ENCODE measurements at regions not wholly inside any gene's neighbourhood (a gene's known extent, or its start where the extent isn't known, plus 50 kb on each side); places are given as distances from the start of the nearest gene placed in this dataset.

DNA sequence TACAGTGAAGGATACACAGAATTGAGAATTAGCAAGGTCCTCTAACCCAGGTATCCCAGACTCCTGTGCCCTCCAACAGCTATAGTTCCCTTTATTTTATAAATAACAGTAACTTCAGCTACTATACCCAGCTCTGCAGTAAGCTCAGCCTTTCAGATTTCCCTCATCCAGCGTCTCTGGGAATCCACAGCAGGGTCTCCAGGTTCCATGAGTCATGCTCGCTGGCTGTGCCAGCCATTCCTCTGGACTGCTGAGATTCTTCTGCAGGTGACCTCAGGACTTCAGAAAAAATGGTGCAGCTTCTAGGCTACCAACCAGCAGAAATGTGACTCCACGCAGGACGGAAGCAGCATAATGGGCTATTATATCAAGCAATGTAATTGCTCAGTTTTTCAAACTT, 419.3 kb downstream of the ZNF516 start:
- Histone ChIP-seq H3K9me3 (replicated peaks) (no peaks in the 10 kb centered on the region), H3K4me1 (no peaks in the 10 kb centered on the region), H3K36me3 (no peaks in the 10 kb centered on the region), H3K27me3 (no peaks in the 10 kb centered on the region), H3K4me3 (no peak overlapping the region), H3K27ac (no peak overlapping the region)
- DNase-seq: no peak

DNA sequence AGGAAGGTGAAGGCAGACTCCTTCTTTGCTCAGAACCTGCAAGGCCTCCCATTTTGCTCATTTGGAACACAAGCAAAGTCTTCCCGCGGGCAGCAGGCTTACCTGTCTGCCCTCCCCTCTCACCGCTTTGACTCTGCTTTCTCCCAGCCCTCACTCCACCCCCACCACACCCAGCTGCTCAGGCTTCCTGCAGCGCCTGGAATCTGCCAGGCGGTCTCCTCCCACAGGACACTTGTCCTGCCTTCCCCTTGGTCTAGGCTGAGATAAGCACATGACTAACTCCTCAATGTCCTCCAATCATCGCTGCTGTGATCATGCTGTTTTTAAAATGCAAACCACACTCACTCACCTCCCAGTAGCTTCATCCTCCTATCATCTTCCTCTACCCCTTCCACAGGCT, 430.0 kb downstream of the ZNF516 start:
- H3K4me1 ChIP-seq: no peaks in the 10 kb centered on the region
- H3K27ac ChIP-seq: no peak overlapping the region
- no peaks in the 10 kb centered on the region for H3K36me3 ChIP-seq
- DNase-seq: peak in 1 of 2 experiments; percentile 1
- no peak overlapping the region for H3K4me3 ChIP-seq
- H3K9me3 ChIP-seq (replicated peaks): no peaks in the 10 kb centered on the region
- no peaks in the 10 kb centered on the region for H3K27me3 ChIP-seq

DNA sequence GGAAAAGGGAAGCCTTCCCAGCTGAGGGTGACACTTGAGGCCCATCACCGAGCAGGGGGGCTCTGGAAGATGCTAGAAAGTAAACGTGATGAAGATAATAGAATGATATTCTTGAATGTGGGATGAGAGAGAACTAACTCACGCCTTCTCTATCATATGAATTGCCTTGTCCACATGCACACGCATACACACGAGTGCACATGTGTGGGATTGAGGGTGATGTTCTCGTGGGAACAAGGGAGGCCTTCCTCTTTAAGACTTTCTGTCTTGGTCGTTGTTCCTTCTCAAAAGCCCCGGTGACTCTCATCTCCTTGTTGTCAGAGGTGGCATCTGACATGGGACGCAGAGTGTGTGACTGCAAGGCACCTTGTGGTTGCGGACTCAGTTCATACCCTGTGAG, 436.9 kb downstream of the ZNF516 start:
- Histone ChIP-seq H3K27ac (no peak overlapping the region), H3K27me3 (no peaks in the 10 kb centered on the region), H3K36me3 (no peaks in the 10 kb centered on the region), H3K4me3 (no peak overlapping the region), H3K9me3 (replicated peaks) (no peaks in the 10 kb centered on the region), H3K4me1 (no peaks in the 10 kb centered on the region)
- DNase-seq: no peak

DNA sequence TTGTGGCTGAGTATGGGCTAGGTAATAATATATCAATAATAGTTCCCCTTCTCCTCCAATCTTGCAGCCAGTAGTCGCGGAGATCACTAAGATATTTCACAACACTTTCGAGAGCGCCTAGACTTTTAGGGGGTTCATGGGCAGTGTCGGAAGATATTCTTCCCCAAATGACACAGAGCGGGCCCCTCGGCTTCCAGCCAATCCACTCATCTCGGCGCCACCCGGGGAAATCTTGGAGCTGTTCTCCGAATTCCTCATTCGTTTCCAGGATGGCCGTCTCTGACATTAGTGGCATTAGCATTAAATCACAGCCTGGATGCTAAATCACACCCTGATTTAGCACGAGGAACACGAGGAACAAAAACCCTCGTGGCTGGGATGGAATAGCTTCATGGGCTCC, 437.7 kb downstream of the ZNF516 start:
- H3K27me3 ChIP-seq: no peaks in the 10 kb centered on the region
- no peaks in the 10 kb centered on the region for H3K9me3 ChIP-seq (replicated peaks)
- no peak overlapping the region for H3K27ac ChIP-seq
- H3K4me3 ChIP-seq: no peak overlapping the region
- H3K36me3 ChIP-seq: no peaks in the 10 kb centered on the region
- DNase-seq: no peak
- no peaks in the 10 kb centered on the region for H3K4me1 ChIP-seq

DNA sequence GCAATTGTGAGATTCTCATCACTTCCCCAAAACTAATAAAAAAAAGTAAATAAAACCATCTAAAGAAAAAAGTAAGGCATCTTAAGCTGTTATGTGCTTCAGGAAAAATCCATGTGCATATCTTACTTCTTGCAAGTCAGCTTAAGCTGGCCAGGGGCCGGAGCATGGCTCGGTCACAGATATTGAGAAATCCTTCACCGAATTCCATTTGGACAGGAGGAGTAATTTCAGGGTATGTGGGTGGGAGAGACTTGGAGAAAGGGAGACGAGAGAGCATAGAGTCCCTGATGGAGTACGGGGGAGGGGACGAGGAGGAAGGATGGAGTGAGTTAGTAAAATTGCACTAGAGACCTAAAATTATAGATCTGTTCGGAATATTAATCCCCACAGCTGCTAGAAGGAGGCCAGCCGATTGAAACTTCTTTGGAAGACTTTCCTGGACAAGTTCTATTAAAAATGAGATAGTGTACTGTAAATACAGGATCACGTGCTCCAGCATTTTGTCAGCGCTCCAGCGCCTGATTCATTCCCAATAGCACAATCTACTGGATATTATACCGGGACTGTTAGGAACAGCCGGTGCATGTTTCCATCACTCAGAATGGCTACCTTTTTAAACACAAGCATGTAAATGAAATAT, 438.5 kb downstream of the ZNF516 start:
- no peak overlapping the region for H3K27ac ChIP-seq

DNA sequence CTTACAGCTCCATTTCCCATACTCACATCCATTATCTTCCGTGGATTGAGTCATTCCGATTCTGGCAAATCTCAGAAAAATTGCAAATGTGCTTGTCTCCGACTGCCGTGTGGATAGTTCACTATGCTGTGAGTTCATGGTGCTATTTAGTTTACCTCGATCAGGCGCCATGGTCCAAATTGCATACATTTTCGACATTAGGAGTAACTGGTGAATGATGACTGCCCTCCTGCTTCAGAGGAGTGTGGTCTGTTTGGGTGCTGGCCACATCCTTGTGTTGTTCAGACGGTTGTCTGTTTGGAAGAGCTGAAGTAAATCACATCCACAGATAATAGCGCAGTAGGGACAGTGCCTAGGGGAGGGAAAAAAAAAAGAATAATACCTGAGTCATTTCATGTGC, 439.5 kb downstream of the ZNF516 start:
- no peaks in the 10 kb centered on the region for H3K4me1 ChIP-seq
- H3K9me3 ChIP-seq (replicated peaks): no peaks in the 10 kb centered on the region
- no peaks in the 10 kb centered on the region for H3K36me3 ChIP-seq
- H3K4me3 ChIP-seq: no peak overlapping the region
- no peak for DNase-seq
- H3K27ac ChIP-seq: no peak overlapping the region
- no peaks in the 10 kb centered on the region for H3K27me3 ChIP-seq

More for the DNA sequence above, 438.5 kb downstream of the ZNF516 start:
- Histone ChIP-seq H3K36me3 (no peaks in the 10 kb centered on the region), H3K27me3 (no peaks in the 10 kb centered on the region), H3K4me1 (no peaks in the 10 kb centered on the region), H3K9me3 (replicated peaks) (no peaks in the 10 kb centered on the region), H3K4me3 (no peak overlapping the region)
- DNase-seq: no peak

DNA sequence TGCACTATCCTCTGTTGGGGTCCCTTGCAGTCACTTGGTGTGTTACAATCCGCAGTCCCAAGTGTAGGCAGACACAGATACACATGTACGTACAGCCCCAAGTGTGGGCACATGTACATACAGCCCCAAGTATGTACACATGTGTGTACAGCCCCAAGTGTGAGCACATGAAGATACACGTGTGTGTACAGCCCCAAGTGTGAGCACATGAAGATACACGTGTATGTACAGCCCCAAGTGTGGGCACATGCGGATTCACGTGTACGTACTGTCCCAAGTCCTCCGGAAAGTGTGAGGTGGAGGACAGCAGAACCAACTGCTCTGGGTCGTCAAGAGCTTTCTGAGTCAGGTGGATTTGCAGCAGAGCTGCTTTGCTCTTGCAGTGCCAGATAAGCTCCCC, 440.0 kb downstream of the ZNF516 start:
- Histone ChIP-seq H3K4me3 (no peak overlapping the region), H3K27me3 (no peaks in the 10 kb centered on the region), H3K9me3 (replicated peaks) (no peaks in the 10 kb centered on the region), H3K27ac (no peak overlapping the region), H3K36me3 (no peaks in the 10 kb centered on the region), H3K4me1 (no peaks in the 10 kb centered on the region)
- no peak for DNase-seq

DNA sequence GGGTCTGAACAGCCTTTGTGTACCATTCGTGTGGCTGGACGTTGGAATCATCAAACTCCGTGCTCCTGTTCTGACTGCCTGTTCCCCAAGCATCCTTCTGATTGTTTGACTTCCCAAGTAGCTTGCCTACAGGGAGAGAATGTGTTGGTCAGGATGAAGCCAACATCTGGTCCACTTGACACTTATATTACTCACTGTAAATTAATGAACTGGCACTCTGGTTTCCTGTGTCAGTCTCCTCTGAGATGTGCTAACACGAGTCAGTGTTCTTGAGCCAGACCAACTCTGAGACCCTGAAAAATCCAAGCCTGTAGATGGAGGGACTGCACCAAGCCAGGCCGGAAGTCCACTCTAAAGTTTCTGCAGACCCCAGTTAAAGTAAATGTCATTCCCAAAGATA, 440.9 kb downstream of the ZNF516 start:
- H3K9me3 ChIP-seq (replicated peaks): no peaks in the 10 kb centered on the region
- no peak for DNase-seq
- no peaks in the 10 kb centered on the region for H3K4me1 ChIP-seq
- H3K4me3 ChIP-seq: no peak overlapping the region
- no peaks in the 10 kb centered on the region for H3K36me3 ChIP-seq
- H3K27me3 ChIP-seq: no peaks in the 10 kb centered on the region
- no peak overlapping the region for H3K27ac ChIP-seq

DNA sequence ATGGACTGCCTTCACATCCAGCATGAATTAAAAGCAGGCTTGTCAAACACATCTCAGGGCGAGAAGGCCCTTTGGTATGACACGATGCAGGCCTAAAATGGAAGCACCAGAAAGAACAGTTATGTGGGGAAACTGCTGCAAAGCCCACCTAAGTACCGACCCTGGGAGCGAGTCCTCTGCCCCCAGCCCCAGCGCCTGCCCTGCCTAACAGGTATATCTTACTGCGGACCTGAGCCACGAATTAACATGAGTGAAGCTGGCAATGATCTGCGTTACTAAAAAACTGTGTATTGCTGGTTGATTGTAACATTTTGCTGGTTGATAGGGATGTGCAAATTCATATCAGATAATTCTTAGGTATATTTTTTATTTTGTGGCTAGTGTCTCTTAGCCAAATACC, 441.5 kb downstream of the ZNF516 start:
- Histone ChIP-seq H3K4me3 (no peak overlapping the region), H3K9me3 (replicated peaks) (no peaks in the 10 kb centered on the region), H3K27me3 (no peaks in the 10 kb centered on the region), H3K27ac (no peak overlapping the region), H3K4me1 (no peaks in the 10 kb centered on the region), H3K36me3 (no peaks in the 10 kb centered on the region)
- no peak for DNase-seq

DNA sequence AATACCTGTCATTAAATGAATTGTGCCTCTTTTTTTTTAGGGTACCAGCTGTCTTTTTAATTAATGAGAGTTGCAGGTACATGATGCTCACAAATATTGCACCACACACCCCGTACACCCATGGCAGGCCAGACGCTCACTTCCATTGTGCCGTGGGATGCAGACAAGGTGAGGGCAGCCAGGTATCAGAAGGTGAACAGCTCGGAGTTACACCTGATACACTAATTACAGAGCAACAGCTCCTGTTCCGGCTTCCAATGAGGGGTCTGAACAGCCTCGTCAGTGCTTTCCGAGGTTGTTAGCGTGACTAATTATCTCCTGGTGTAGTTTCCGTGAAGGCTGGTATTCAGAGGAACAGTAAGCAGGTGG, 442.8 kb downstream of the ZNF516 start:
- no peak for DNase-seq
- H3K9me3 ChIP-seq (replicated peaks): no peaks in the 10 kb centered on the region
- no peaks in the 10 kb centered on the region for H3K27me3 ChIP-seq
- no peaks in the 10 kb centered on the region for H3K36me3 ChIP-seq
- no peaks in the 10 kb centered on the region for H3K4me1 ChIP-seq
- H3K27ac ChIP-seq: no peak overlapping the region
- H3K4me3 ChIP-seq: no peak overlapping the region

DNA sequence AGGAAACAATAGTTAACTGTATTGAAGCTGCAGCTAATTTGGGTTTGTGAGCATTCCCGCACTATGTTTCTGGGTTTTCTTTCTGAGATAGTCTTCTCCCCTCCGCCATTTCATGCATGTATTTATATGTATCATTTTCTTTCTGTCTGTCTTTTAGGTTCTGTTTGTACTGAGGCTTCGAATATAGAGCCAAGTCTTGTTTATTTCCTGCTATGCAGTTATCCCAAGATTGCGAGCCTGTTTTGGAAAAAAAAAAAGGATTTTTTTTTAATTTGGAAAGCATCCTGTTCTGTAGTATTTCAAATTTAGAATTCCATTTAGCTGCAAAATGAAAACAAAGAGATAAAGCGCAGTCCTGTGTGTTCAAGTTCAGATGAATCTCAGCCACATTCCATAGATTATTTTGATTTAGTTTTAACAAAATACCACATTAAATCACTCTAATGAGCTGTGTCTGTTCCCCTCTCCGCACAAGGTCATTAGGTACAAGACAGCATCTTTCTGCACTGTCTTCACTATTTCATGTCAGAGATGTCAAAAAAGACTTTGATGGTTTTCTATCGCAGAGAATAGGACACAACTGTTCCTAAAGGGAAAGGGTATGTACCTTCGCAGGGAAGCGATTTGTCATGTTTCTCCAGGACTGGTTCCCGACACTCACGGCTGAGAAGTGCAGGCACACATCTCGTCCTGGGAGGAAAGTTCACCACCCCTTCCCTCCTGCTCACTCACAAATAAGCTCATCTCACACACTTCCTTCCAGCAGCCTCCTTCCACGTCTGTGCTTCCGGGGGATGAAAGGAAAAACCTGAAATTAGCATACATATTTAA, 443.4 kb downstream of the ZNF516 start:
- no peaks in the 10 kb centered on the region for H3K9me3 ChIP-seq (replicated peaks)
- H3K4me3 ChIP-seq: no peak overlapping the region
- no peaks in the 10 kb centered on the region for H3K36me3 ChIP-seq
- H3K4me1 ChIP-seq: no peaks in the 10 kb centered on the region
- H3K27ac ChIP-seq: no peak overlapping the region
- no peak for DNase-seq
- no peaks in the 10 kb centered on the region for H3K27me3 ChIP-seq

DNA sequence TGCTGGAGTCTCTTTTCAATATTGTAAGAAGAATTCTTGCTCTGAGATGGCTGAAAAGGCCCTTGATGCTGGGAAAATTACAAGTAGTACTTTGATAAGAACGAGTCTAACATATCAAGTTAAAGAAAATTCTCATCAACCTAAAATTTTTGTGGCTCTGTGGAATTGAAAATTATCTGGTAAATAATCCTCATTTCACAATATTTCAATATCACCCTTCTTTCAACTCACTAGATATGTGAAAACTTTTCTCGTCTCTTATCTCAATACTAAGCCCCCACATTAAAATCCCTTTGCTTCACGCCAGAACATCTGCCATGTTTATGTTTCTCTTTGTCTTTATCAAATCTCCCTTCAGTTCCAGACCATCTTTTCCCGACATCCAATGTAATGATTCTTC, 448.8 kb downstream of the ZNF516 start:
- DNase-seq: no peak
- Histone ChIP-seq H3K4me3 (no peak overlapping the region), H3K9me3 (replicated peaks) (no peaks in the 10 kb centered on the region), H3K27ac (no peak overlapping the region), H3K4me1 (no peaks in the 10 kb centered on the region), H3K36me3 (no peaks in the 10 kb centered on the region), H3K27me3 (no peaks in the 10 kb centered on the region)

DNA sequence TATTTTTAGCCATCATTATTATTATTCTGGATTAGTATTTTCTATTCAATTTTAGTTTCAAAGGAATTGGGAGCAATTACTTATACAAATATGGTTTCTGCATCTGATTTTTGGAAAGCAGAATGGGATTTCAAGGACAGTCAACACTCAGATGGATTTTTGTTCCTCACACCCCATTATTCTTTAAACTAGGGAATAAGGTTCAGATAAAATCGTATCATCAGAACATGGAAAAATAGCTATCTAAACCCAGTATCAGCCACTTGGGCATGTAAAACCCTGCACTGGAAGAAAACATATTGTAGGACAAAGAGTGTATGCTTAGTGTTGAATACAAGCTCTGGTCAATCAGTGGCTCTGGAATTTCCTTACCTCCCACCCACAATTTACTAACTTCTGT, 452.5 kb downstream of the ZNF516 start:
- no peak for DNase-seq
- no peaks in the 10 kb centered on the region for H3K27me3 ChIP-seq
- no peak overlapping the region for H3K27ac ChIP-seq
- H3K4me1 ChIP-seq: no peaks in the 10 kb centered on the region
- H3K36me3 ChIP-seq: no peaks in the 10 kb centered on the region
- no peak overlapping the region for H3K4me3 ChIP-seq
- H3K9me3 ChIP-seq (replicated peaks): no peaks in the 10 kb centered on the region

DNA sequence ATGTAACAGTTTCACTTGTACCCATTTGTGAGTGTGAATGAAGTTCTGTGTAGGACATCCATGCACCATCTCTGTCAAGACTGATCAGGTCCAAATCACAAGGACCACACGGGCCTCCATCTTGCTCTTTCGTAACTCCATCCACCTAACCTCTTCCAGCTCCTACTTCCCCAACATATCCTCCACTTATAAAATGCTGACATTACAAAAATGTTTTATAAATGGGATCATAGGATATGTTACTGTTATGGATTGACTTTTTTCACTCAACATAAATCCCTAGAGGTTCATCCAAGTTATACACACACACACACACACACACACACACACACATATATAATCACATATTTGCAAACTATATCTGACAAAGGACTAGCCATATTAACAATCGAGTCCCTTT, 476.8 kb downstream of the ZNF516 start:
- Histone ChIP-seq H3K4me1 (no peaks in the 10 kb centered on the region), H3K27me3 (no peaks in the 10 kb centered on the region), H3K9me3 (replicated peaks) (no peaks in the 10 kb centered on the region), H3K36me3 (no peaks in the 10 kb centered on the region), H3K4me3 (no peak overlapping the region), H3K27ac (no peak overlapping the region)
- no peak for DNase-seq

DNA sequence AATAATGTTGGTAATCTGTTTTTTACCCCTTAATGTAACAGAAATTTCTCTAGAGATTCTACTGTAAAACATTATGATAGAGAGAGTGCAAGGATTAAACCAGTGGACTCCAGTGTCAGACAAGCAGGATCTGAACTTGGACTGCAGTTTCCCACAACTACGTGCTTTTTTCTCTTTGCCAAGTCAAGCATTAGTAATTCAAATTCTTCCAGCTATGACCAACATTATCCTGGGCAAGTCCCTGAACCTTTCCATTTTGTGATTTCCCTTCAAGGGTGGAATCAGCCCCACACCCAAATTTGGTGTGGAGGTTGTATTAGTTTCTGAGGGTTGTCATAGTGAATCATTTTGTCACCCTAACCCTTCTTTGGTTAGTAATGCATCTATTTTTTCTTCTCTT, 482.0 kb downstream of the ZNF516 start:
- no peaks in the 10 kb centered on the region for H3K36me3 ChIP-seq
- H3K27me3 ChIP-seq: no peaks in the 10 kb centered on the region
- no peaks in the 10 kb centered on the region for H3K4me1 ChIP-seq
- no peak overlapping the region for H3K4me3 ChIP-seq
- H3K9me3 ChIP-seq (replicated peaks): no peaks in the 10 kb centered on the region
- DNase-seq: no peak
- no peak overlapping the region for H3K27ac ChIP-seq

DNA sequence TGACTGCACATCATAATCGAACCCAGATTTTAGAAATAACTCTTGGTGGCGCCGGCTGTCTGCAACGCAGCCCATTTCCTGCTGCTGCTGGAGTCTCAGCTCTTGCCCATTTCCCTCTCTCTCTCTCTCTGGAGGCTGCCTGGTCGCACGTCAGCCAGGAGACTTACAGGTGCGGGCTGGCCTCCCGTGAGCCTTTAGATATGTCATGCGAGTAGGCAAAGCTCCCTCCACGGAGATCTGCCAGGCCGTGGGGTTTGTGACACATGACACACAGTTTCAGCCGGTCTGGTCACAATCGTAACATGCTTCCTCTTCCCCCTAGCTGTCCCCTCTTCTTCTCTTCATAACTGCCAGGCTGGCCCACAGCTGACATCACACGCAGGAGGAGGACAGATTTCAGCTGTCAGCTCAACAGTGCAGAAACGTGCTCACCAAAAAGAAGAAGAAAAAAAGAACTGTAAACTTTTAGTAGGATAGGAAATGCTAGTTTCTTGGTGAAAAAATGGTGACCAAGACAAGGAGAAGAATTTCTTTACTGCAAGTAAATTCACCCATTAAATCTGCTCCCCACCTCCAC, 489.3 kb downstream of the ZNF516 start:
- Histone ChIP-seq H3K27ac (no peak overlapping the region), H3K9me3 (replicated peaks) (no peaks in the 10 kb centered on the region), H3K4me3 (no peak overlapping the region), H3K27me3 (no peaks in the 10 kb centered on the region), H3K36me3 (no peaks in the 10 kb centered on the region), H3K4me1 (no peaks in the 10 kb centered on the region)
- no peak for DNase-seq

Data from SJCRH30 (cell line).